HepG2 (cell line): ENCODE measurements at regions not wholly inside any gene's neighbourhood (a gene's known extent, or its start where the extent isn't known, plus 50 kb on each side); places are given as distances from the start of the nearest gene placed in this dataset.

Experiments
- HHEX ChIP-seq: IDR thresholded peaks from 2 replicates; pipeline ENCODE4 v1.6.1; 2016; ENCODE audit warnings: control low read depth
- KDM5A ChIP-seq: fragments of 200-600 bp; sonication (generic); IDR thresholded peaks from 2 replicates; pipeline ENCODE4 v1.7.0; 2018; ENCODE audit warnings: antibody characterized with exemption, mild to moderate bottlenecking, low read length, borderline replicate concordance
- MTF1 ChIP-seq: sonication (generic); formaldehyde crosslinking; IDR thresholded peaks from 2 replicates; pipeline ENCODE4 v1.5.0; 2020; ENCODE audit warnings: missing genetic modification reagents
- NAIF1 ChIP-seq: sonication (generic); formaldehyde crosslinking; IDR thresholded peaks from 2 replicates; pipeline ENCODE4 v1.5.0; 2020; ENCODE audit warnings: mild to moderate bottlenecking, missing genetic modification reagents, borderline replicate concordance
- RFX1 ChIP-seq: fragments of 450-650 bp; IDR thresholded peaks from 2 replicates; pipeline ENCODE4 v1.6.1; 2017
- SIN3A ChIP-seq: IDR thresholded peaks from 2 replicates; pipeline ENCODE4 v1.6.1; 2011; ENCODE audit warnings: low read depth, mild to moderate bottlenecking, control low read depth, low read length, borderline replicate concordance
- TF ChIP-seq, protein P1 (sequence below): sonication (generic); formaldehyde crosslinking; IDR thresholded peaks from 2 replicates; pipeline ENCODE4 v1.4.0; 2020; ENCODE audit warnings: missing genetic modification reagents
- TF ChIP-seq, protein P2 (sequence below): sonication (generic); formaldehyde crosslinking; IDR thresholded peaks from 2 replicates; pipeline ENCODE4 v1.5.1; 2020; ENCODE audit warnings: missing genetic modification reagents, mild to moderate bottlenecking, borderline replicate concordance

DNA sequence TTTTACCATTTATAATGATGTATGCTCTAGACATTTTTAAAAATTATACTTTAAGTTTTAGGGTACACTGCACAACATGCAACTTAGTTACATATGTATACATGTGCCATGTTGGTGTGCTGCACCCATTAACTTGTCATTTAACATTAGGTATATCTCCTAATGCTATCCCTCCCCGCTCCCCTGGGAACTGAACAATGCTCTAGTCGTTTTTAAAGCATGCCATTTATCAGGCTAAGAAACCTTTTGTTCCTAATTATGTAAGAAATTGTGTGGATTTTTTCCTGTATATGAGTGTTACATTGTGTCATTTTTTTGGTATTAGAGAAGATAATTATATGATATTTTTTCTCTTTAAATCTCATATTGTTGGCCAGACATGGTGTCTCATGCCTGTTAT, 72.8 kb upstream of the SGCD start:
- no peak for TF ChIP-seq RFX1
- no peak for TF ChIP-seq SIN3A
- no peak for TF ChIP-seq HHEX (CRISPR knock-in tag)
- TF ChIP-seq, protein P1, sequence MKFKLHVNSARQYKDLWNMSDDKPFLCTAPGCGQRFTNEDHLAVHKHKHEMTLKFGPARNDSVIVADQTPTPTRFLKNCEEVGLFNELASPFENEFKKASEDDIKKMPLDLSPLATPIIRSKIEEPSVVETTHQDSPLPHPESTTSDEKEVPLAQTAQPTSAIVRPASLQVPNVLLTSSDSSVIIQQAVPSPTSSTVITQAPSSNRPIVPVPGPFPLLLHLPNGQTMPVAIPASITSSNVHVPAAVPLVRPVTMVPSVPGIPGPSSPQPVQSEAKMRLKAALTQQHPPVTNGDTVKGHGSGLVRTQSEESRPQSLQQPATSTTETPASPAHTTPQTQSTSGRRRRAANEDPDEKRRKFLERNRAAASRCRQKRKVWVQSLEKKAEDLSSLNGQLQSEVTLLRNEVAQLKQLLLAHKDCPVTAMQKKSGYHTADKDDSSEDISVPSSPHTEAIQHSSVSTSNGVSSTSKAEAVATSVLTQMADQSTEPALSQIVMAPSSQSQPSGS (CRISPR knock-in tag), result no peak
- TF ChIP-seq NAIF1 (CRISPR knock-in tag), result no peak
- TF ChIP-seq MTF1 (CRISPR knock-in tag), result no peak
- no peak for TF ChIP-seq KDM5A
- TF ChIP-seq, protein P2, sequence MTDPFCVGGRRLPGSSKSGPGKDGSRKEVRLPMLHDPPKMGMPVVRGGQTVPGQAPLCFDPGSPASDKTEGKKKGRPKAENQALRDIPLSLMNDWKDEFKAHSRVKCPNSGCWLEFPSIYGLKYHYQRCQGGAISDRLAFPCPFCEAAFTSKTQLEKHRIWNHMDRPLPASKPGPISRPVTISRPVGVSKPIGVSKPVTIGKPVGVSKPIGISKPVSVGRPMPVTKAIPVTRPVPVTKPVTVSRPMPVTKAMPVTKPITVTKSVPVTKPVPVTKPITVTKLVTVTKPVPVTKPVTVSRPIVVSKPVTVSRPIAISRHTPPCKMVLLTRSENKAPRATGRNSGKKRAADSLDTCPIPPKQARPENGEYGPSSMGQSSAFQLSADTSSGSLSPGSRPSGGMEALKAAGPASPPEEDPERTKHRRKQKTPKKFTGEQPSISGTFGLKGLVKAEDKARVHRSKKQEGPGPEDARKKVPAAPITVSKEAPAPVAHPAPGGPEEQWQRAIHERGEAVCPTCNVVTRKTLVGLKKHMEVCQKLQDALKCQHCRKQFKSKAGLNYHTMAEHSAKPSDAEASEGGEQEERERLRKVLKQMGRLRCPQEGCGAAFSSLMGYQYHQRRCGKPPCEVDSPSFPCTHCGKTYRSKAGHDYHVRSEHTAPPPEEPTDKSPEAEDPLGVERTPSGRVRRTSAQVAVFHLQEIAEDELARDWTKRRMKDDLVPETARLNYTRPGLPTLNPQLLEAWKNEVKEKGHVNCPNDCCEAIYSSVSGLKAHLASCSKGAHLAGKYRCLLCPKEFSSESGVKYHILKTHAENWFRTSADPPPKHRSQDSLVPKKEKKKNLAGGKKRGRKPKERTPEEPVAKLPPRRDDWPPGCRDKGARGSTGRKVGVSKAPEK, result no peak
